Mesendoderm (in vitro differentiated cells): ENCODE measurements at regions not wholly inside any gene's neighbourhood (a gene's known extent, or its start where the extent isn't known, plus 50 kb on each side); places are given as distances from the start of the nearest gene placed in this dataset.

ENCODE experiments used
- DNase-seq: peaks from one replicate; pipeline ENCODE4 v3.0.0; 2013
- H2AK5ac ChIP-seq: 2 replicates; pipeline ENCODE4 v1.6.1; 2013; ENCODE audit warnings: low read length, inconsistent platforms
- H2BK120ac ChIP-seq: 2 replicates; pipeline ENCODE4 v1.6.1; 2013; ENCODE audit warnings: low read depth, mild to moderate bottlenecking, low read length, moderate library complexity, mixed read lengths
- H2BK15ac ChIP-seq: replicated peaks from 2 replicates; pipeline ENCODE4 v1.6.1; 2013; ENCODE audit warnings: low read depth, mild to moderate bottlenecking, moderate library complexity
- H2BK5ac ChIP-seq: 2 replicates; pipeline ENCODE4 v1.6.1; 2013; ENCODE audit warnings: low read length, inconsistent platforms
- H3K18ac ChIP-seq: 2 replicates; pipeline ENCODE4 v1.6.1; 2013; ENCODE audit warnings: mild to moderate bottlenecking, low read length, mixed read lengths
- H3K23ac ChIP-seq: one replicate; pipeline ENCODE4 v1.6.1; 2013; ENCODE audit warnings: low read length
- H3K27ac ChIP-seq: 2 replicates; pipeline ENCODE4 v1.5.1; 2013; ENCODE audit warnings: low read depth, mild to moderate bottlenecking, inconsistent platforms, low read length, moderate library complexity
- H3K27me3 ChIP-seq: 2 replicates; pipeline ENCODE4 v1.6.1; 2013; ENCODE audit warnings: low read length, control low read depth, mild to moderate bottlenecking, inconsistent platforms; ENCODE audit not compliant: insufficient read depth, poor library complexity
- H3K36me3 ChIP-seq: 2 replicates; pipeline ENCODE4 v1.6.1; 2013; ENCODE audit warnings: low read length, inconsistent platforms; ENCODE audit not compliant: control insufficient read depth, insufficient read depth
- H3K4ac ChIP-seq: one replicate; pipeline ENCODE4 v1.6.1; 2013; ENCODE audit warnings: low read depth, mild to moderate bottlenecking, low read length, moderate library complexity
- H3K4me1 ChIP-seq: 2 replicates; pipeline ENCODE4 v1.6.1; 2013; ENCODE audit warnings: low read depth, low read length, inconsistent platforms; ENCODE audit not compliant: control insufficient read depth
- H3K4me2 ChIP-seq: 2 replicates; pipeline ENCODE4 v1.6.1; 2013; ENCODE audit warnings: low read length
- H3K4me3 ChIP-seq: 2 replicates; pipeline ENCODE4 v1.5.1; 2013; ENCODE audit warnings: mild to moderate bottlenecking, low read length
- H3K56ac ChIP-seq: one replicate; pipeline ENCODE4 v1.6.1; 2013; ENCODE audit warnings: low read length
- H3K79me1 ChIP-seq: 2 replicates; pipeline ENCODE4 v1.6.1; 2013; ENCODE audit warnings: low read length, inconsistent platforms
- H3K79me2 ChIP-seq: 2 replicates; pipeline ENCODE4 v1.6.1; 2013; ENCODE audit warnings: mild to moderate bottlenecking, low read length; ENCODE audit not compliant: control insufficient read depth, insufficient read depth
- H3K9ac ChIP-seq: 2 replicates; pipeline ENCODE4 v1.6.1; 2013; ENCODE audit warnings: low read length, inconsistent platforms
- H4K5ac ChIP-seq: one replicate; pipeline ENCODE4 v1.6.1; 2013; ENCODE audit warnings: low read length
- H4K8ac ChIP-seq: one replicate; pipeline ENCODE4 v1.6.1; 2013; ENCODE audit warnings: low read depth, mild to moderate bottlenecking, control low read depth, low read length, moderate library complexity
- WGBS: extraction: QIAGEN DNeasy Blood & Tissue Kit; methylation state at CpG from one replicate; pipeline ENCODE4 v1.1.7; 2013; ENCODE audit warnings: low lambda C conversion rate, missing lambda C conversion rate; ENCODE audit not compliant: insufficient coverage; ENCODE audit errors: extremely low coverage; 5-methylcytosine and 5-hydroxymethylcytosine counted together

GRCh38 chr1:91130256-91130985 is 108.6 kb upstream of the ZNF644 start:
- Histone ChIP-seq H3K18ac (no peak overlapping the region), H4K8ac (no peak overlapping the region), H2BK5ac (no peak overlapping the region), H3K56ac (no peak overlapping the region), H4K5ac (no peak overlapping the region), H3K4ac (no peak overlapping the region), H2BK15ac (no peak overlapping the region), H2BK120ac (no peak overlapping the region), H2AK5ac (no peak overlapping the region), H3K36me3 (no peaks in the 10 kb centered on the region), H3K27me3 (no peaks in the 10 kb centered on the region), H3K4me3 (no peak overlapping the region), H3K79me2 (no peaks in the 10 kb centered on the region), H3K9ac (no peak overlapping the region), H3K4me2 (no peak overlapping the region), H3K27ac (no peak overlapping the region), H3K4me1 (no peaks in the 10 kb centered on the region), H3K23ac (no peak overlapping the region), H3K79me1 (no peaks in the 10 kb centered on the region)
- DNase-seq = no peak
- WGBS = no CpG with 5 or more reads among the region's 5 CpGs

GRCh38 chr1:91129458-91129857 is 107.6 kb upstream of the ZNF644 start:
- Histone ChIP-seq H3K56ac (no peak overlapping the region), H3K9ac (no peak overlapping the region), H3K23ac (no peak overlapping the region), H3K36me3 (no peaks in the 10 kb centered on the region), H3K4ac (no peak overlapping the region), H3K4me2 (no peak overlapping the region), H3K79me1 (no peaks in the 10 kb centered on the region), H2BK15ac (no peak overlapping the region), H3K79me2 (no peaks in the 10 kb centered on the region), H2AK5ac (no peak overlapping the region), H4K8ac (no peak overlapping the region), H3K27ac (no peak overlapping the region), H3K18ac (no peak overlapping the region), H3K4me3 (no peak overlapping the region), H3K4me1 (peaks cover 2% of the 10 kb centered on the region), H3K27me3 (no peaks in the 10 kb centered on the region), H2BK120ac (no peak overlapping the region), H4K5ac (no peak overlapping the region), H2BK5ac (no peak overlapping the region)
- no CpG with 5 or more reads among the region's 3 CpGs for WGBS
- DNase-seq = no peak

- H3K4me2 ChIP-seq = no peak overlapping the region
- no peak overlapping the region for H3K4me3 ChIP-seq
- H3K23ac ChIP-seq = no peak overlapping the region
- H3K9ac ChIP-seq = no peak overlapping the region
- H2BK5ac ChIP-seq = no peak overlapping the region
- no peak overlapping the region for H3K56ac ChIP-seq
- H2BK15ac ChIP-seq = no peak overlapping the region
- H3K79me1 ChIP-seq = no peaks in the 10 kb centered on the region
- H4K8ac ChIP-seq = no peak overlapping the region
- no peak overlapping the region for H3K18ac ChIP-seq
- no peak overlapping the region for H2AK5ac ChIP-seq
- no peak for DNase-seq
- no peaks in the 10 kb centered on the region for H3K27me3 ChIP-seq
- no peak overlapping the region for H3K27ac ChIP-seq
- WGBS = no CpG with 5 or more reads among the region's 1 CpG
- peaks cover 2% of the 10 kb centered on the region for H3K4me1 ChIP-seq
- no peaks in the 10 kb centered on the region for H3K79me2 ChIP-seq
- H2BK120ac ChIP-seq = no peak overlapping the region
- no peak overlapping the region for H3K4ac ChIP-seq
- H4K5ac ChIP-seq = no peak overlapping the region
- H3K36me3 ChIP-seq = no peaks in the 10 kb centered on the region
These were observed 107.2 kb upstream of the ZNF644 start for GRCh38 chr1:91129017-91129416.

GRCh38 chr1:91124989-91125417 is 103.2 kb upstream of the ZNF644 start:
- no peak overlapping the region for H2BK5ac ChIP-seq
- H3K27me3 ChIP-seq = no peaks in the 10 kb centered on the region
- H2BK120ac ChIP-seq = no peak overlapping the region
- no peak overlapping the region for H3K23ac ChIP-seq
- H3K4me1 ChIP-seq = peaks cover 7% of the 10 kb centered on the region
- no peak overlapping the region for H3K4ac ChIP-seq
- H3K56ac ChIP-seq = peak overlapping the region; percentile 11
- no peaks in the 10 kb centered on the region for H3K36me3 ChIP-seq
- no peaks in the 10 kb centered on the region for H3K79me1 ChIP-seq
- no peaks in the 10 kb centered on the region for H3K79me2 ChIP-seq
- WGBS = no CpG with 5 or more reads among the region's 3 CpGs
- H2AK5ac ChIP-seq = peak overlapping the region; percentile 28
- H3K9ac ChIP-seq = no peak overlapping the region
- no peak overlapping the region for H3K4me2 ChIP-seq
- DNase-seq = no peak
- H4K5ac ChIP-seq = no peak overlapping the region
- no peak overlapping the region for H3K27ac ChIP-seq
- H3K18ac ChIP-seq = no peak overlapping the region
- no peak overlapping the region for H4K8ac ChIP-seq
- H3K4me3 ChIP-seq = no peak overlapping the region
- no peak overlapping the region for H2BK15ac ChIP-seq

- Histone ChIP-seq H3K4me3 (no peak overlapping the region), H2BK120ac (no peak overlapping the region), H2AK5ac (no peak overlapping the region), H3K4me1 (peaks cover 7% of the 10 kb centered on the region), H3K18ac (no peak overlapping the region), H3K56ac (no peak overlapping the region), H4K8ac (no peak overlapping the region), H4K5ac (no peak overlapping the region), H3K4ac (no peak overlapping the region), H3K36me3 (no peaks in the 10 kb centered on the region), H3K4me2 (no peak overlapping the region), H3K27ac (no peak overlapping the region), H2BK5ac (no peak overlapping the region), H3K27me3 (no peaks in the 10 kb centered on the region), H3K79me2 (no peaks in the 10 kb centered on the region), H2BK15ac (no peak overlapping the region), H3K9ac (no peak overlapping the region), H3K23ac (no peak overlapping the region), H3K79me1 (no peaks in the 10 kb centered on the region)
- no CpG with 5 or more reads among the region's 6 CpGs for WGBS
- DNase-seq = no peak
These were observed 102.6 kb upstream of the ZNF644 start for GRCh38 chr1:91124290-91124985.
